ENCODE measurements at regions not wholly inside any gene's neighbourhood (a gene's known extent, or its start where the extent isn't known, plus 50 kb on each side); places are given as distances from the start of the nearest gene placed in this dataset.

- ATAC-seq, result no peak
- BruUV-seq (replicated peaks), result no TSS peak
- RAD21 ChIA-PET (ENCODE audit: low non-redundant PET in 1 of 2, low total read pairs in 2 of 2, uncharacterized antibody in 2 of 2, unreplicated experiment in 2 of 2), result no interaction called here
Measured at GRCh38 chr5:13029211-13029610, 915.3 kb downstream of the DNAH5 start.

GRCh38 chr5:13027874-13028273 is 916.6 kb downstream of the DNAH5 start:
- intact Hi-C loops (cut with micrococcal nuclease), result no loop called here
- DNase-seq (ENCODE audit: low read depth, low spot score) (no peak), ATAC-seq (no peak)
- ChIA-PET CTCF (no interaction called here), POLR2A (no interaction called here), RAD21 (ENCODE audit: low non-redundant PET in 1 of 2, low total read pairs in 2 of 2, uncharacterized antibody in 2 of 2, unreplicated experiment in 2 of 2) (no interaction called here)
- Histone ChIP-seq H3K9ac (ENCODE audit: low read length) (no peak overlapping the region), H3K4me3 (replicated peaks in 1 of 2; ENCODE audit: low read depth in 1 of 2, low read length in 2 of 2) (no peak overlapping the region), H2AFZ (ENCODE audit: low read depth, low read length, poor library complexity, severe bottlenecking) (no peak overlapping the region), H3K27me3 (ENCODE audit: insufficient read depth, low read length) (no peaks in the 10 kb centered on the region), H3K27ac (ENCODE audit: low read depth, low read length) (no peak overlapping the region), H3K4me2 (ENCODE audit: low read length) (no peak overlapping the region), H4K20me1 (ENCODE audit: insufficient read depth) (no peaks in the 10 kb centered on the region), H3K36me3 (ENCODE audit: control insufficient read depth in 1 of 2, insufficient read depth in 2 of 2, low read length in 2 of 2) (no peaks in the 10 kb centered on the region), H3K9me3 (ENCODE audit: control insufficient read depth in 1 of 2, insufficient read depth in 1 of 2, low read depth in 1 of 2, low read length in 2 of 2) (peaks cover 11 to 29% of the 10 kb centered on the region in 2 experiments; a peak in 2 of 4 replicates), H3K79me2 (ENCODE audit: insufficient read depth, low read length) (no peaks in the 10 kb centered on the region), H3K9me2 (ENCODE audit: insufficient read depth) (no peaks in the 10 kb centered on the region), H3K4me1 (ENCODE audit: control insufficient read depth in 1 of 2, insufficient read depth in 2 of 2, low read length in 2 of 2) (no peaks in the 10 kb centered on the region)
- no peak for TF ChIP-seq SIN3A (IDR thresholded peaks at IDR 0.05; ENCODE audit: low read depth)
- TF ChIP-seq ZFX (IDR thresholded peaks at IDR 0.05), result no peak
- TF ChIP-seq EZH2phosphoT487 (IDR thresholded peaks at IDR 0.05; ENCODE audit: borderline replicate concordance), result no peak
- no peak for TF ChIP-seq POLR2AphosphoS5 (IDR thresholded peaks at IDR 0.05; ENCODE audit: low read depth, low read length)
- no peak for TF ChIP-seq ZNF274 (IDR thresholded peaks at IDR 0.05; ENCODE audit: low read depth, low read length)
- no peak for TF ChIP-seq CEBPB (IDR thresholded peaks at IDR 0.05; ENCODE audit: low read depth)
- TF ChIP-seq ATF3 (IDR thresholded peaks at IDR 0.05), result no peak
- no peak for TF ChIP-seq CTCF (IDR thresholded peaks at IDR 0.05 in 2 of 3, conservative IDR thresholded peaks at IDR 0.05 in 1 of 3; ENCODE audit: borderline replicate concordance in 1 of 3, insufficient read depth in 1 of 3, low read depth in 2 of 3, low read length in 2 of 3)
- no peak for TF ChIP-seq FOSL1 (IDR thresholded peaks at IDR 0.05; ENCODE audit: low read depth)
- no peak for TF ChIP-seq SP1 (IDR thresholded peaks at IDR 0.05; ENCODE audit: low read depth)
- no peak for TF ChIP-seq ELF1 (IDR thresholded peaks at IDR 0.05; ENCODE audit: borderline replicate concordance, low read depth)
- BruUV-seq (replicated peaks), result no TSS peak

More at GRCh38 chr5:13029211-13029610, 915.3 kb downstream of the DNAH5 start:
- H3K27me3 ChIP-seq (ENCODE audit: insufficient read depth, low read length), result no peaks in the 10 kb centered on the region
- H3K4me3 ChIP-seq (replicated peaks in 1 of 2; ENCODE audit: low read depth in 1 of 2, low read length in 2 of 2), result no peak overlapping the region
- no peak overlapping the region for H2AFZ ChIP-seq (ENCODE audit: low read depth, low read length, poor library complexity, severe bottlenecking)
- POLR2A ChIA-PET, result no interaction called here
- no peaks in the 10 kb centered on the region for H3K36me3 ChIP-seq (ENCODE audit: control insufficient read depth in 1 of 2, insufficient read depth in 2 of 2, low read length in 2 of 2)
- no peaks in the 10 kb centered on the region for H3K9me2 ChIP-seq (ENCODE audit: insufficient read depth)
- H3K4me2 ChIP-seq (ENCODE audit: low read length), result no peak overlapping the region
- no peak overlapping the region for H3K27ac ChIP-seq (ENCODE audit: low read depth, low read length)
- CTCF ChIA-PET, result no interaction called here
- no peaks in the 10 kb centered on the region for H3K4me1 ChIP-seq (ENCODE audit: control insufficient read depth in 1 of 2, insufficient read depth in 2 of 2, low read length in 2 of 2)
- no peak for DNase-seq (ENCODE audit: low read depth, low spot score)
- H3K9ac ChIP-seq (ENCODE audit: low read length), result no peak overlapping the region
- TF ChIP-seq CEBPB (IDR thresholded peaks at IDR 0.05; ENCODE audit: low read depth) (no peak), EZH2phosphoT487 (IDR thresholded peaks at IDR 0.05; ENCODE audit: borderline replicate concordance) (no peak), ATF3 (IDR thresholded peaks at IDR 0.05) (no peak)
- H3K9me3 ChIP-seq (ENCODE audit: control insufficient read depth in 1 of 2, insufficient read depth in 1 of 2, low read depth in 1 of 2, low read length in 2 of 2), result peaks cover 12 to 25% of the 10 kb centered on the region in 2 experiments; a peak in 2 of 4 replicates
- H4K20me1 ChIP-seq (ENCODE audit: insufficient read depth), result no peaks in the 10 kb centered on the region
- intact Hi-C loops (cut with micrococcal nuclease), result no loop called here
- no peaks in the 10 kb centered on the region for H3K79me2 ChIP-seq (ENCODE audit: insufficient read depth, low read length)

All from HCT116 (cell line).